Stomach (tissue), 4 donors: ENCODE measurements at regions not wholly inside any gene's neighbourhood (a gene's known extent, or its start where the extent isn't known, plus 50 kb on each side); places are given as distances from the start of the nearest gene placed in this dataset.

Experiments used
- CTCF ChIP-seq, 7 experiments: fragments of 450-650 bp in 4 of 7; fragments of 200-600 bp in 3 of 7; sonication (generic) in 3 of 7; IDR thresholded peaks; one replicate each; pipeline ENCODE4 v1.5.1; 2016 to 2019; ENCODE audit warnings: antibody characterized with exemption in 7 of 7, control low read depth in 2 of 7, mild to moderate bottlenecking in 1 of 7
- EP300 ChIP-seq: sonication (generic); formaldehyde crosslinking; IDR thresholded peaks from one replicate; pipeline ENCODE4 v1.6.1; 2017; ENCODE audit warnings: antibody characterized with exemption

DNA sequence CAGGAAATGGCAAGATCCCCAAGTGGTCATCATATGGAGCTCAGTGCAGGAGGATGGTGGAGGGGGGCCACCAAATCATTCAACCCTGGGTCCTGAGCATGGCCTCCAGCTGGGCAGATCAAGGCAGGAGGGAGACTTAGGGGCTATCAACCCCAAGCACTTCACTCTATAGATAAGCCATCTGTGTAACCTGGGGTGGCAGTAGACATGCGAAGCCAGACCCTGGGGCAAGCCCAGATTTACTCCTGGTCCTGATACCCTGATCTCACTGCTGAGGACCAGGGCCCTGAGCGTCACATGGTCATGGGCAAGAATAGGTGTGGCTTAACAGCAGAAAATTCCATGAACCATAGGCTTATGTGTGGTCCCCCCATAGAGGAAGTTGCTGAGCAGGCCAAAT lies 173.0 kb upstream of the ADCY1 start:
- TF ChIP-seq CTCF (IDR thresholded peaks at IDR 0.05): no peak
- TF ChIP-seq EP300: no peak
